Calu3 (cell line): ENCODE measurements at regions not wholly inside any gene's neighbourhood (a gene's known extent, or its start where the extent isn't known, plus 50 kb on each side); places are given as distances from the start of the nearest gene placed in this dataset. TPM values are rescaled to one million over a fixed set of nuclear protein-coding genes. Genes with fewer than 3 reads are reported as not detected.

Experiments
- microRNA-seq: library from miRNA; unstranded; fragments of <30 nt; microRNA quantifications from one replicate; pipeline ENCODE4 v1.2.0, GENCODE V29; 2022

Small RNA genes in the stretch of these regions (microRNA-seq; reads per million reads assigned to microRNA genes)
- not detected for gene MIR6089
